HG02623 (cell line): ENCODE measurements at regions not wholly inside any gene's neighbourhood (a gene's known extent, or its start where the extent isn't known, plus 50 kb on each side); places are given as distances from the start of the nearest gene placed in this dataset.
"Not testable (repeated sequence)": the region's sequence is repeated elsewhere in the genome, so short reads cannot be mapped to it uniquely, and the experiment has no call there.

ENCODE experiments used
- ATAC-seq: cut with Tn5 transposase; IDR thresholded peaks from one replicate; pipeline ENCODE4 v1.9.1; 2021; ENCODE audit warnings: moderate library complexity; ENCODE audit not compliant: unreplicated experiment

DNA sequence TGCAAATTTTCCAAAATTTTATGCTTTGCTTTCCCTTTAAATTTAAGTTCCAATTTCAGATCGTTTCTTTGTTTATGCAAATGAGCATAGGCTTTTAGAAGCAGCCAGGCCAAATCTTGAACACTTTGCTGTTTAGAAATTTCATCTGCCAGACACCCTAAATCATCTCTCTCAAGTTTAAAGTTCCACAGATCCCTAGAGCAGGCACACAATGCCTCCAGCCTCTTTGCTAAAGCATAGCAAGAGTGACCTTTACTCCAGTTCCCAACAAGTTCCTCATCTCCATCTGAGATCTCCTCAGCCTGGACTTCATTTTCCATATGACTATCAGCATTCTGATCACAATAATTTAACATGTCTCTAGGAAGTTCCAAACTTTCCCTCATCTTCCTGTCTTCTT is 254.5 kb downstream of the DLL1 start:
- ATAC-seq: not testable (repeated sequence)

DNA sequence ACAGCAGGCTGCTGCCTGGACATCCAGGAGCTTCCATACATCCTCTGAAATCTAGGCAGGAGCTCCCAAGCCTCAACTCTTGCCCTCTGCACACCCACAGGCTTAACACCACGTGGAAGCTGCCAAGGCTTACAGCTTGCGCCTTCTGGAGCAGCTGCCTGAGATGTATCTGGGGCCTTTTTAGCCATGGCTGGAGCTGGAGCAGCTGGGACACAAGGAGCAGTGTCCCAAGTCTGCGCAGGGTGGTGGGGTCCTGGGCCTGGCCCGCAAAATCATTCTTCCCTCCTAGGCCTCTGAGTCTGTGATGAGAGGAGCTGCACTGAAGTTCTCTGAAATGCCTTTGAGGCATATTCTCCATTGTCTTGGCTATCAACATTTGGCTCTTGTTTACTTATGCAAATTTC is 255.0 kb downstream of the DLL1 start:
- no peak for ATAC-seq

DNA sequence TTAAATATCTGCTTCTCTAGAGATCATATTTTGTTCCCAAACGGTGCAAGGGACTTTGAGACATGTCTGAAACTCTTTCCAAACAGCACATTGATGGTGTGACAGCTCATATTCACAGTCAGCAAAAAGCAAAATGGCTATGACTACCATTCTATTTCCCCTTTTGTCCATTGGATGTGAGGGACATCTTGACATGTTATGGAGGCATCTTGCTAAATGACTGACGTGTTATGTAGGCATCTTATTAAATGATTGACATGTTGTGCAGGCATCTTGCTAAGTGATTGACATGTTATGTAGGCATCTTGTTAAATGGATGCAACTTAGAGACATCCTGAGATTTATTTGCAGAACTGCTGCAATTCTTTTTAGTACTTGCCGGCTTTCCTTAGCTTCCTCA is 255.8 kb downstream of the DLL1 start:
- ATAC-seq: no peak

DNA sequence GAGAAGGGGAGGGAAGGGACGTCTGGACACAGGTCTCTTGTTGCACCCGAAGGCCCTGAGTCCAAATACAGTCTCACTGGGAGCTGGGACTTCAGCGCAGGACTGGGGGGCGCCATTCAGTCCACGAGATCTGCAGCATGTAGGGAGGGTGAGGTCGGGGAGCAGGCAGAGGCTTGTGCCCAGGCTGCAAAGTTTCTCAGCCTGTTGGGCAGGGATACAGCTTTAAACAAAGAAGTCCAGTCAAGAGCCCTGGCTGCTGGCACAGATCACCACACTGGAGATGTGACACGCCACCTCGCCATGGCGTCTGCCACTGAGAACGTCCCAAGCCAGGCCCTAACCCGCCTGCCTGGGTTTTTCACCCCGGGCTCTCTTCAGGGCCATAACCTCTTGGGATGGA is 256.6 kb downstream of the DLL1 start:
- ATAC-seq: no peak

DNA sequence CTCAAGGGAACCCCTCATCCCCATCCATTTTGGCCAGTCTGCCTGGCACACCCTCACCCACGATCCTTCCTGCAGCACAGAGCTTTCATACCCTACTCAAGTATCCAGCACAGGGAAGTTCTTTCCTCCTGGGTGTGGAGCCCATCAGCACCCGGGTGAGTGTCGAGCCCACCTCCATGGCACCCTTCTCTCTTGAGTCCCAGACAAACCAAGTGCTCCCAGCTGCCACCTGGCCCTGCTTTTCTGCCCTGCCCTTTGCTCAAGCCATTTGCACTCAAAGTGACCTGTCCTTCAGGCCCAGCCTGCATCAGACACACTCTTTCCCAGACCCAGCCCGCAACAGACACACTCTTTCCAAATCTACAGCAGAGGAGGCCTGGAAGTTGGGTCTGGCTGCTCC is 257.2 kb downstream of the DLL1 start:
- ATAC-seq: no peak

DNA sequence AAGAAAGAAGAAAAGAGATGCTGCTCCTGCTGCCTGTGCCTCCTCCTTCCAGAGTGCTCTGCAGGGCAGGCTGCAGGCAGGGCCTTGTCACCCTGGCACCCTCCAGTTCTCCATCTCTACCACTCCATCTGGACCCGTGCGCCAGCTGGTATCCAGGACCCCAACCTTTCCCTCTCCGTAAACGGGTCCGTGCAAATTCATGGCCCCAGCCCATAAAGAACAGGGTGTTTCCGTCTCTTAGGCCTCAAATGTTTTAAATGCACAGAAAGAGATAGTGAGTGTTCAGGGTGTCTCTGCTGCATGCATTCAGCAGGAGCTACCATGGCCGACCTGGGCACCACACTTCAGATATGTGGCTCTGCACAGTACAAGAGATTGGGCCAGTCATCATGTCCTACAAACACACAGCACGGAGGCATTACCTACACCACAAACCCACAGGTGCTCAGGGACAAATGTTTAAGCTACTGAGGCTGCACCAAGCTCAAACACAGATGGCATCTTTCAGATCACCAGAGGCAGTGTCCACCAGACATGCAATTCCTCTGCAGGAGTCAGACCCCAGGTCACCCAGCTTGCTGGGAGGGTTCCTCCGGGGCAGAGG is 258.1 kb downstream of the DLL1 start:
- no peak for ATAC-seq

DNA sequence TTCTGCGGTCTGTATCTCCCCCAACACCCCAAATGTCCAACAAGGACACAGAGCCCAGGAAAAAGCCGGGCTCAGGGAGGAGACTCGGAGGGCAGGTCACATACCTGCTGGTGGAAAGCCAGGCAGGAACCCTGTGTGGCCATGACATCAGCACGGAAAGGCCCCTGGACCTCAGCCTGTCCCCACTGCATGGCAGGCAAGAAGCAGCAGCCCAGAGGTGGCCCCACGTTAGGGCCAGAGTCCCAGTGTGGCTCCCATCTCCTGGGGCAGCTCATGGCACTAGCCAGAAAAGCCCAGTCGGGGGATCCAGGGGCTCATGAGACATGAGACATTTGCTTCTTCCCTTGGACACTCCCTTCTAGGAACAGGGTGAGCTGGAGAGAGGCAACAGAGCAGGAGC is 258.7 kb downstream of the DLL1 start:
- no peak for ATAC-seq

DNA sequence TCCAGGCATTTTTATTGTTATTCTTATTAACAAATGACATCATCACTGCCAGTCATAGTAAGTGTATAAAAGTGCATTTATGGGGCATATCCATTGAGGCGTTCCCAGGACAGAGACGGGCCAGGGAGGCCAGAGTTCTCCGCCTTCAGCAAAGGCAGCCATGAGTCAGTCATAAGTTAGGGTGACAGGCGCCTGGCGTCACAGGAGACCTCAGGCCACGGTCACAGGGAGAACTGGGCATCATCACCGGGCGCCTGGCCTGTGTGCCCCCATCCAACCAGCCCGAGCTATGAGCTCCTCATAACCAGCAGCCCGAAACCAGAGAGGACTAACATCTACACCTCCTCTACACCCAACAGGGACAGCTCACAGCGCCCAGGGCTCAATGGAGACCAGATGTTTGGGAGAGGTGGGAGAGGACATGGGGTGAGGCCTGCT is 259.2 kb downstream of the DLL1 start:
- no peak for ATAC-seq

DNA sequence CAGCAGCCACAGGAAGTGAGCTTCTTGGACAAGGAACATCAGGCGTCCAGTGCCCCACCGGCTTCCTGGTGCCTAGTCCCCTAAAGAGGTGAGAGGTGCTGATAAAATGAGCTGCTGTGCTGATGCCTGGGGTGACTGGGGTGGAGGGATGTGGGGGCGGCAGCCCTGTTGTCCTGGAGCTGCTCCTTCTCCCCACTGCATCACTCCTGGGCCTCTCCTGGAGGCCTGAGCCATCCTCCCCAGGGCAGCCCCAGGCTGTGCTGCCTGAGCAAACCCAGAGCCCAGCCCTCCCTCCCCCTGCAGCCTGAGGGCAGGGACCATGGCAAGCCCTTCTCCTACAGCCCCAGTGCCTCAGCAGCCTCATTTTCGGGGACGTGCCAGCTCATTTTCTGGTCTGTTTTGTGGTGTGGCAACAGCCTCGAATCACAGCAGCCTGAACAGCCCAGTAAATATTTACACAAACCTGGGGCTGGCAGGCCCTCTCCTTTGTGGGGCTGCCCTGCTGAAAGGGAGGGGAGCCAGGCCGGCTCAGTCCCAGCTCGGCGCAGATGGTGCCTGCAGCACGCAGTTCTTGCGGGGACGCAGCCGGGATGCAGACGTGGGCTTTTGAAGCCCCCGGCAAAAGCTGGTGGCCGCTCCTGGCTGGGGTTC is 259.9 kb downstream of the DLL1 start:
- ATAC-seq: no peak

DNA sequence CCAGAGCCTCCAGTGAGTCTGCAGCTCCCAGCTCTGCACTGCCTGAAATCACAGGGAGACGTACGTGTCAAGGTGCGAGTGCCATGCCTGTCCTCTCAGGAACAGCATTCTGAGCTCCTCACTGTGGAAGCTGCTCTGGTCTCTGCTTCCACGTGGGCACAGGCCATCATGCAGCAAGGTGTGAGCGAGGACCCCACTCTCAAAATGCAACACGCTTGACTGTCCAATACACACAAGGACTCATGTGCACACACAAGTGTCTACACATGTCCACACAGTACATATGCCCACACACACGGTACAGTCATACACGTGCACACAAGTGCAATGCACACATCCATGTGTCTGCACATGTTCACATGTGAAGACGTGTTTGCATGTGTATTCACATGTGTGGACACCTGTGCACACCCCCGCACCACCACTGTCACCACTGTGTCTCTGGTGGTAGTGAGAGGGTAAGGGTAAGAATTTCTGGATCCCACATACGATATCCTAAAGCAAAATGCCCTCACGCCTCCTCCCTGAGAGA is 260.5 kb downstream of the DLL1 start:
- no peak for ATAC-seq

DNA sequence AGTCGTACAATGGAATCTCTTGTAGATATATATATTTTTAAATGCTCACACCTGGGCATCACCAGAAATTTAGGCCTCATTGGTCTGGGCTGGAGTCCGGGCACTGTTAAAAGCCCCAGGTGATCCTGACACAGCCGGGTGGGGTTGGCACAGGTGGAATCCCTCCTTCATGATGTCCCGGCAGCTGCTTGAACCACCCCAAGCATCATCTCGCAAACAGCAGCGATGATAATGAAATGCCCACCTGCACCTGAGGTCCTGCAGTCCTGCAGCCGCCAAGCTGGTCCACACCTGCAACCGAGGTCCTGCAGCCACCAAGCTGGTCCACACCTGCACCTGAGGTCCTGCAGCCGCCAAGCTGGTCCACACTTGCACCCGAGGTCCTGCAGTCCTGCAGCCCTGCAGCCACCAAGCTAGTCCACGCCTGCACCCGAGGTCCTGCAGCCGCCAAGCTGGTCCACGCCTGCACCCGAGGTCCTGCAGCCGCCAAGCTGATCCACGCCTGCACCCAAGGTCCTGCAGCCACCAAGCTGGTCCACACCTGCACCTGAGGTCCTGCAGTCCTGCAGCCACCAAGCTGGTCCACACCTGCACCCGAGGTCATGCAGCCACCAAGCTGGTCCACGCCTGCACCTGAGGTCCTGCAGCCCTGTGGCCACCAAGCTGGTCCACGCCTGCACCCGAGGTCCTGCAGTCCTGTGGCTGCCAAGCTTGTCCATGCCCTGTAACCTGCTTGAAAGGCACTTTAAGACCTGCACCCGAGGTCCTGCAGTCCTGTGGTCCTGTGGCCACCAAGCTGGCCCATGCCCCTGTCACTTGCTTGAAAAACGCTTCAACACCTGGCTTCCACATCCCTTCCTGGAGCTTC is 261.2 kb downstream of the DLL1 start:
- no peak for ATAC-seq

DNA sequence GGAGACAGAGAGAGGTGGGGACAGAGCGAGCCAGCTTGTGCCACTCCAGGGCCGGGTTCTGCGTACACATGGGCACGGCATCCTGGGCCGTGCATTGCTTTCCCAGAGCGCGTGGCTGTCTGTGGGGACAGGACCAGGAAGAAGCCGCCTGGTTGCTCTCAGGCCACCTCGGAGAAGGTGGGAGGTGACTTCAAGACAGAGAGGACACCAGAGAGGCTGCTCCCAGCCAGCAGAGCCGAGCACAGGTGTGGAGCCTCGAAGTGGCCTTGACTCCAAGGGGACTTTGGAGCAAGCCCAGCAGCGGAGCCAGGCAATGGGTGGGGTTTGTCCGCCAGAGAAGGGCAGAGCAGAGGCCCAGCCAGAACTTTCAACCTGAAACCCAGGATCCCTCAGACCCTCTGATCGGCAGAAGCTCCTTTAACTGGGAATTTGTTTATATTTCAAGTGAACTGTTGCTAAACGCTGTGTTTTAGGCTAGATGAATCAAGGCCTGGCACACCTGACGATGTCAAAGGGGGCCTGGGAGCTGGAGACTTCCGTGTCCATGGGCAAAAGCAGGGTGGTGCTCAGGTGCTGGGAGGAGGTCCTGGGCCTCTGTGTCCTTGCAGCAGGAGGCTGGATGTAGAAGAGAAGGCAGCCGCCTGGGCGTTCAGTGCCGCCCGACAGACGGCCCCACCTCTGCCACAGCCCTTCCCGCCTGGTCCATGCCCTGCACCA is 262.1 kb downstream of the DLL1 start:
- no peak for ATAC-seq

DNA sequence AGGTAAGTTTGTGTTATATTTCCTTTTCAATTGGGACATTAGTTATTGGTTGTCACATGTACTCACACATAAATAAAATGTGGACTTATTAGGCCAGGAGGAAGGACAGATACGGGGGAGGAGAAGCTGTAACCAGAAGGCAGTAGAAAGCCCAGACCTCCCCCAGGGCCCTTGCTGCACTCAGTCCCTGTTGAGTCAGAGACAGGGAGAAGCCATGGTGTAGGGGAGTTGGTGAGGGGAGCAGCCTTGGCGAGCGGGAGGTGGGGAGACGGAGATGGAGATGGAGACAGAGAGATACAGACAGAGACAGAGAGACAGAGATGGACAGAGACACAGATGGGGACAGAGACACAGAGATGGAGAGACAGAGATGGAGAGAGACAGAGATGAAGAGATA is 263.2 kb downstream of the DLL1 start:
- ATAC-seq: no peak

DNA sequence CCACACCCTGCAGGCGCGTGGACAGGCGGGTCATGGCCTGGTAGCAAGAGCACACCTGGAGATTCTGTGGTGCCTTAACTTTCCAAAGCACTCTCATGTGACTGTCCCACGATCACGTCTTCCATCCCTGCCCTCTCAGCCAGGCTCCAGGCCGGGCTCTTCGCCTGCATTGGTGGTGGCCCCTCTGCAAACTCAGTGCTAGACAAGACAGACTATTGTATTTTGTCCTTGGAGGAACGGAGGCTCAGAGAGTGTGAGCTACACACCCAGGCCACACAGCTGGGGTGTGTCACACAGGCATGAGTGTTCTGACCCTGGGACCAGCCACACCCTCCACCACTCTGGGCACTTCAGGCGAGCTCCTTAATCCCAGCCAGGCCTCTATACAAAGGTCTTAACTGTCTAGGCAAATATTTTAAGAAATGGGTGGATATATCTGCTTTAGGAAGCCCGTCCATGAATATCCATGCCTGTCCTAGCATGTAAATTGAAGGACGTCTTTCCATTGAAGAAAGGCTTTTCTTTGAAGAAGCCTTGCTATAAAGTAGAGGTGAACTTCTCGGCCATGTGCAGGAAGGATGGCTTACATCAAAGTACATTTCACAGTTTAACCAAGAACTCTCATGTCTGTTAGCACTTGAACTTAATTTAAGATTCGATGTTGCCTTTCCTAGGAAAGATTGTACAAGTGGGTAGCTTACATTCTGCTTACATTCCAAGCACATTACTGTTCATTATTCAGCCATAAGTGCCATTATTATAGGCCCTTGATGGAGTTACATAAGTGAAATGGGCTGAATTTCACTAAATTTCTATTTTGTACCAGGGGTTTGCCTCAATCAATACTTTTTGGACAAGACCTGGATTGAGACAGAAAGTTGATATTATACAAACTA is 263.9 kb downstream of the DLL1 start:
- no peak for ATAC-seq

DNA sequence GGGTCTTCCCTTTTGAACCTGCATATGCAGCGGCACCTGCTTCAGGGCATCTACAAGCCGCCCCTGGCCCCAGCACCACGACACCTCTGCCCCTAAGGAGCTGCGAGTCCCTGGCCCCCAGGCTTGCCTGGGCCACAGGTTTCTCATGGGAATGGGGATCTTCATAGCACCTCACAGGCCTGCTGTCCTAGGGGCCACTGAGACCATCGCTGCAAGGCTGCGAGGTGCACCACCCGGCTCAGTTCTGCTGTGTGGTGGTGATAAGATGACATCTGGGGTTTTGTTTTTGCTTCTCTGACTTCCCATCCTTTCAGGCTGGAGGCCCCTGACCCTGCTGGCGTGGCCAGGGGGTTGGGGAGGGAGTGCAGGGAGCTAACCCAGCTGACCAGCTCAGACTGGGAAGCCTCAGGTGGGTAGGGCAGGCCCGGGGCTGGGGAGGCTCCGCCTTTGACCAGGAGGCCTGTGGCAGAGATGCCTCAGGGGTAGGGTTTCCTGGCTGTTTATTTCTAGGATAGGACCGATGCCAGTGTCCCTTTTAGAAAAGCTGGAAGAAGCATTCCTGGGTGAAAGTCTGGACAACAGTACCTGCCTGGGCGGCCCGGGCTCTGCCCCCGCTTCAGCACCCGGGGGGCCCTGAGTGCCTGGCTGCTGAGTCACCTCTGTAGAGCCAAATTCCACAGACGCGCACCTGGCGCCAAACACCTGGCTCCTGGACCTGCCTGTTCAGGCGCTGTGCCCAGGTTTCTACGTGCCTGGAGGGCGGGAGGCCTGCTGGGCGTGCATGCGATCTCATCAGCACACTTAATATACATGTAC is 264.7 kb downstream of the DLL1 start:
- ATAC-seq: no peak

DNA sequence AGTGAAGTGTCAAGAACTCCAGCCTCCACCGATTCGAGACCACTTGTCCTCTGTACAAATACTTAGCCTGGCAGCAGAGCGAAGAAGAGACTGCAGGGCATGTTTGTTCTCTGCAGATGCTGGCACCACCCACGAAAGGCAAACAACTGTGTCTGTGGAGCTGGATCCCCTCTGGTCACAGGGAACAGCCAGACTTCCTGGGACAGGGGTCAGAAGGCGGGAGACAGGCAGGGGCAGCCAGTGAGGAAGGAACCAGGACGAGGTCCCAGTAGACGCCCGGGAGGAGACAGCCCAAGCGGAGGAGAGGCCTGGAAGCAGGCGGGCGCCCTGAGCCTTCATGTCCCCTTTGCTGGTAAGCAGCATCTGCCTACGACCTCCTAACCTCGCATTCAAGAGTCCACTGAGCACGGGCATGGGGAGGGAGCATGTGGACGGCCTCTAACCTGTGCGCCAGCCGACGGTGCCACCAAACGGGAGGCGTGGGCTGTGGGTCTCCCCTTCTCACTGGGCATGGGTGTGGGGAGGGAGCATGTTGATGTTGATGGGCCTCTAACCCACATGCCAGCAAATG is 265.5 kb downstream of the DLL1 start:
- ATAC-seq: no peak

DNA sequence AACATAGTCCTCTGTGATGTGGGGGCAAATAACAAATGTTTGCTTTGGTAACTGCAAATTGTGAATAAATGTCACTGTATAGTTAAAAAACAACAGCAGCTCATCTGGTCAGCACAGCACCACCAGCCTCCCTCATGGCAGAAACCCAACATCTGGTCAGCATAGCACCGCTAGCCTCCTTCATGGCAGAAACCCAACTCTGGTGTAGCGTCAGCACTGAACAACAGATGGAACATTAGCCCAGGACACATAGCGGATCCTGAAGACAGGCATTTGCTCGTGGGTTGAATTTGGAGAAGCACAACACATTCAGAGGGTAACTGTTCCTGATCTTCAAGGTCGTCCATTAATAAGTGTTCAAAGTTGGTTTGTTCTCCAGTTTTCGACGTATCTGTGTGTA is 265.9 kb downstream of the DLL1 start:
- no peak for ATAC-seq

DNA sequence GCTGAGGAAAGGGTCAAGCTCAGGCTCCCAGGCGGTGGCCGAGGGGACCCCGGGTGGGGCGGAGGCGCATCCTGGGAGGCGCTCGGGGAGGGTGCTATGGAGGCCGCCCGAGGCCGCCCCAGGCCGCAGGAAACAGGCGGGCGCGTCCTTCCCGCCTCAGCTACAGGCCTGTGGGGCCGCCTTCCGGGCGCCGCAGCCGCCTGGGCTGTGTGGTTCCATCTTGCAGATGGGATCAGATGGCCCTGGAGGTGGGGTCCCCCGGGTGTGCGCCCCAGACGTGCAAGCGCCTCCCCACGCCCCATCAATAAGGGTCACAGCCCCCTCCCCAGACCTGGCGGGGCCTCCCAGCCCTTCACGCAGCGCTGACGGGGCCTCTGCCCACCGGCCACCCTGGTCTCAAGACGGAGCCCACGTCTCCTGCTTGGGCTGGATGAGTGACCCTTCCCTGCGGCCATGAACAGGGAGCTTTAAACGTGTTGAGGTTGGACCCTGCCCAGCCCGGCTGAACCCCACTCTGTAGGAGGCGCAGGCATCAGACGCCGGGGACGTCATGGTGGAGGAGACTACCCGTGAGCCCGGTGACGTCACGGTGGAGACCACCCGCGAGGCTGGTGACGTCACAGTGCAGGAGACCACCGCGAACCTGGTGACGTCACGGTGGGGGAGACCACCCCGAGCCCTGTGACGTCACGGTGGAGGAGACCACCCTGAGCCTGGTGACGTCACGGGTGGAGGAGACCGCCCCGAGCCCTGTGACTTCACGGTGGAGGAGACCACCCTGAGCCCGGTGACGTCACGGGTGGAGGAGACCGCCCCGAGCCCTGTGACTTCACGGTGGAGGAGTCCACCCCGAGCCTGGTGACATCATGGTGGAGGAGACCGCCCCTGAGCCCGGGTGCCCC is 267.0 kb downstream of the DLL1 start:
- no peak for ATAC-seq
